Smooth muscle cell (in vitro differentiated cells): ENCODE measurements at regions not wholly inside any gene's neighbourhood (a gene's known extent, or its start where the extent isn't known, plus 50 kb on each side); places are given as distances from the start of the nearest gene placed in this dataset.

Experiments used
- DNase-seq: peaks from one replicate; lab custom pipeline; 2025; ENCODE audit not compliant: unreplicated experiment; lab: John Stamatoyannopoulos, UW
- H2AFZ ChIP-seq: fragments of 200-600 bp; sonication (generic); 2 replicates; pipeline ENCODE4 v1.6.0; 2016; ENCODE audit warnings: antibody characterized with exemption, low read depth, mild to moderate bottlenecking
- H3F3A ChIP-seq: fragments of 200-600 bp; sonication (generic); 2 replicates; pipeline ENCODE4 v1.6.0; 2017; ENCODE audit warnings: antibody characterized with exemption, low read depth
- H3K27ac ChIP-seq: fragments of 200-600 bp; sonication (generic); 2 replicates; pipeline ENCODE4 v1.5.1; 2016; ENCODE audit warnings: low read depth, mild to moderate bottlenecking
- H3K27me3 ChIP-seq: fragments of 200-600 bp; sonication (generic); 2 replicates; pipeline ENCODE4 v1.6.1; 2016; ENCODE audit warnings: low read depth, mild to moderate bottlenecking
- H3K36me3 ChIP-seq: fragments of 200-600 bp; sonication (generic); 2 replicates; pipeline ENCODE4 v1.5.1; 2016; ENCODE audit warnings: low read depth
- H3K4me1 ChIP-seq: fragments of 200-600 bp; sonication (generic); 2 replicates; pipeline ENCODE4 v1.5.1; 2016; ENCODE audit warnings: low read depth
- H3K4me2 ChIP-seq: fragments of 200-600 bp; sonication (generic); 2 replicates; pipeline ENCODE4 v1.6.0; 2016; ENCODE audit warnings: mild to moderate bottlenecking
- H3K4me3 ChIP-seq: fragments of 200-600 bp; sonication (generic); 2 replicates; pipeline ENCODE4 v1.5.1; 2016; ENCODE audit warnings: mild to moderate bottlenecking
- H3K79me2 ChIP-seq: fragments of 200-600 bp; sonication (generic); 2 replicates; pipeline ENCODE4 v1.6.0; 2016; ENCODE audit warnings: low read depth, mild to moderate bottlenecking
- H3K9ac ChIP-seq: fragments of 200-600 bp; sonication (generic); 2 replicates; pipeline ENCODE4 v1.6.0; 2016; ENCODE audit warnings: low read depth
- H3K9me3 ChIP-seq: fragments of 200-600 bp; sonication (generic); replicated peaks from 2 replicates; pipeline ENCODE4 v1.5.1; 2016; ENCODE audit warnings: low read depth
- H4K20me1 ChIP-seq: fragments of 200-600 bp; sonication (generic); 2 replicates; pipeline ENCODE4 v1.6.0; 2016; ENCODE audit warnings: low read depth
- CTCF ChIP-seq: fragments of 200-600 bp; sonication (generic); IDR thresholded peaks from 2 replicates; pipeline ENCODE4 v1.5.1; 2017; ENCODE audit warnings: borderline replicate concordance, mild to moderate bottlenecking, antibody characterized with exemption; ENCODE audit not compliant: insufficient read depth, poor library complexity, severe bottlenecking
- WGBS: methylation state at CpG from one replicate; pipeline ENCODE4 v1.1.7; 2016; ENCODE audit warnings: low lambda C conversion rate; 5-methylcytosine and 5-hydroxymethylcytosine counted together

GRCh38 chr18:73419531-73419930 lies 551.7 kb upstream of the NETO1 start:
- Histone ChIP-seq H3F3A (no peaks in the 10 kb centered on the region), H3K36me3 (no peaks in the 10 kb centered on the region), H4K20me1 (no peaks in the 10 kb centered on the region), H3K9me3 (peaks cover 3% of the 10 kb centered on the region), H3K79me2 (no peaks in the 10 kb centered on the region), H3K4me2 (no peak overlapping the region), H3K4me3 (no peak overlapping the region), H3K27ac (no peak overlapping the region), H3K4me1 (no peaks in the 10 kb centered on the region), H2AFZ (no peak overlapping the region), H3K27me3 (no peaks in the 10 kb centered on the region), H3K9ac (no peak overlapping the region)
- no peak for TF ChIP-seq CTCF
- WGBS = 91% methylated on average over 4 of the region's 4 CpGs
- no peak for DNase-seq

- Histone ChIP-seq H3K27me3 (no peaks in the 10 kb centered on the region), H3K4me1 (peaks cover under 1% of the 10 kb centered on the region), H4K20me1 (no peaks in the 10 kb centered on the region), H3K9ac (no peak overlapping the region), H3K4me2 (no peak overlapping the region), H3K9me3 (peaks cover 3% of the 10 kb centered on the region), H3K27ac (no peak overlapping the region), H3F3A (no peaks in the 10 kb centered on the region), H3K79me2 (no peaks in the 10 kb centered on the region), H2AFZ (no peak overlapping the region), H3K4me3 (no peak overlapping the region), H3K36me3 (no peaks in the 10 kb centered on the region)
- no peak for TF ChIP-seq CTCF
- 64% methylated on average over 4 of the region's 4 CpGs for WGBS
- no peak for DNase-seq
Measured at GRCh38 chr18:73414598-73414997, 546.8 kb upstream of the NETO1 start.

- H3K4me2 ChIP-seq = no peak overlapping the region
- H4K20me1 ChIP-seq = no peaks in the 10 kb centered on the region
- H3K4me3 ChIP-seq = no peak overlapping the region
- peaks cover 3% of the 10 kb centered on the region for H3K9me3 ChIP-seq
- H3F3A ChIP-seq = no peaks in the 10 kb centered on the region
- 96% methylated on average over 1 of the region's 1 CpG for WGBS
- no peaks in the 10 kb centered on the region for H3K27me3 ChIP-seq
- H3K36me3 ChIP-seq = no peaks in the 10 kb centered on the region
- H3K9ac ChIP-seq = no peak overlapping the region
- no peak overlapping the region for H2AFZ ChIP-seq
- no peak for TF ChIP-seq CTCF
- H3K4me1 ChIP-seq = peaks cover 3% of the 10 kb centered on the region
- H3K27ac ChIP-seq = no peak overlapping the region
- no peaks in the 10 kb centered on the region for H3K79me2 ChIP-seq
- DNase-seq = no peak
Measured at GRCh38 chr18:73414069-73414468, 546.3 kb upstream of the NETO1 start.

GRCh38 chr18:73409242-73409641 lies 541.5 kb upstream of the NETO1 start:
- H3K27me3 ChIP-seq = no peaks in the 10 kb centered on the region
- no peaks in the 10 kb centered on the region for H3K9me3 ChIP-seq
- TF ChIP-seq CTCF = no peak
- H3K4me1 ChIP-seq = peaks cover 17% of the 10 kb centered on the region
- no peaks in the 10 kb centered on the region for H3K36me3 ChIP-seq
- peak overlapping the region; percentile 81 for H3K9ac ChIP-seq
- H3K4me2 ChIP-seq = peak overlapping the region; percentile 14
- H3K27ac ChIP-seq = peak overlapping the region; percentile 90
- WGBS = 45% methylated on average over 4 of the region's 4 CpGs
- H3K4me3 ChIP-seq = no peak overlapping the region
- peaks cover 5% of the 10 kb centered on the region for H3F3A ChIP-seq
- no peaks in the 10 kb centered on the region for H4K20me1 ChIP-seq
- no peak overlapping the region for H2AFZ ChIP-seq
- DNase-seq = no peak
- H3K79me2 ChIP-seq = no peaks in the 10 kb centered on the region
